Spleen (tissue), 11 donors: ENCODE measurements at regions not wholly inside any gene's neighbourhood (a gene's known extent, or its start where the extent isn't known, plus 50 kb on each side); places are given as distances from the start of the nearest gene placed in this dataset.

Experiments
- DNase-seq: peaks from one replicate; pipeline ENCODE4 v3.0.0-alpha.2; 2020
- H3K27ac ChIP-seq, 8 donors: fragments of 200-600 bp; sonication (generic) in 7 of 8; 1 replicate in 4 of 8; 2 replicates in 4 of 8; pipeline versions ENCODE4 v1.5.0 to v1.8.0; 2016 to 2021; ENCODE audit warnings: inconsistent platforms in 4 of 8, mild to moderate bottlenecking in 4 of 8, moderate library complexity in 1 of 8
- H3K27me3 ChIP-seq, 7 donors: fragments of 200-600 bp; sonication (generic) in 6 of 7; replicated peaks in 1 of 7; 1 replicate in 4 of 7; 2 replicates in 3 of 7; pipeline versions ENCODE4 v1.5.0 to v1.8.0; 2016 to 2021; ENCODE audit warnings: inconsistent platforms in 3 of 7, mild to moderate bottlenecking in 1 of 7
- H3K36me3 ChIP-seq, 6 donors: fragments of 200-600 bp; sonication (generic) in 5 of 6; 1 replicate in 4 of 6; 2 replicates in 2 of 6; pipeline versions ENCODE4 v1.5.0 to v1.8.0; 2016 to 2021; ENCODE audit warnings: inconsistent platforms in 2 of 6
- H3K4me1 ChIP-seq, 6 donors: fragments of 200-600 bp; sonication (generic) in 5 of 6; 1 replicate in 3 of 6; 2 replicates in 3 of 6; pipeline versions ENCODE4 v1.5.0 to v1.8.0; 2016 to 2021; ENCODE audit warnings: inconsistent platforms in 3 of 6
- H3K4me3 ChIP-seq, 8 donors: fragments of 200-600 bp; sonication (generic) in 7 of 8; 1 replicate in 4 of 8; 2 replicates in 4 of 8; pipeline versions ENCODE4 v1.5.0 to v1.8.0; 2016 to 2021; ENCODE audit warnings: inconsistent platforms in 4 of 8, mild to moderate bottlenecking in 4 of 8, moderate library complexity in 2 of 8
- H3K9me3 ChIP-seq, 8 donors: fragments of 200-600 bp; sonication (generic) in 7 of 8; 1 replicate in 4 of 8; 2 replicates in 4 of 8; pipeline versions ENCODE4 v1.5.0 to v1.8.0; 2016 to 2021; ENCODE audit warnings: inconsistent platforms in 4 of 8
- CTCF ChIP-seq, 11 experiments: fragments of 200-600 bp in 7 of 11; fragments of 450-650 bp in 4 of 11; sonication (generic) in 4 of 11; IDR thresholded peaks in 8 of 11; conservative IDR thresholded peaks in 3 of 11; 1 replicate in 7 of 11; 2 replicates in 4 of 11; pipeline versions ENCODE4 v1.4.0 to v1.8.0; 2016 to 2021; ENCODE audit warnings: antibody characterized with exemption in 11 of 11, inconsistent platforms in 4 of 11, mild to moderate bottlenecking in 1 of 11
- POLR2A ChIP-seq, 3 donors: fragments of 450-650 bp; IDR thresholded peaks; one replicate each; pipeline ENCODE4 v1.5.1; 2017; ENCODE audit warnings: antibody characterized with exemption in 3 of 3, mild to moderate bottlenecking in 1 of 3
- POLR2AphosphoS5 ChIP-seq, 3 donors: sonication (generic); formaldehyde crosslinking; IDR thresholded peaks; one replicate each; pipeline ENCODE4 v1.5.1; 2017; ENCODE audit warnings: antibody characterized with exemption in 3 of 3
- WGBS, 5 donors: extraction: QIAGEN DNeasy Blood & Tissue Kit in 3 of 5; methylation state at CpG; one replicate each; pipeline versions ENCODE4 v1.1.5 to v1.1.7; 2013 to 2018; 5-methylcytosine and 5-hydroxymethylcytosine counted together
- intact Hi-C: fragments of 100-400 bp; cut with DNase I; formaldehyde crosslinking; loops from one replicate; pipeline ENCODE4 v1.15.0; 2023; ENCODE audit warnings: low total_unique reads
- donor health status: healthy with polysubstance abuse.
- donor health status: DM: no; HTN: no; CAD: no; lungs with moderate emphysema.
- donor health status: DM: no; HTN: no; CAD: no.
- donor health status: Bipolar disorder and iron deficiency.
- donor health status: healthy.
- donor health status: DM: no; HTN: no; CAD: no.
- donor health status: DM: yes; HTN: yes; CAD: no.

DNA sequence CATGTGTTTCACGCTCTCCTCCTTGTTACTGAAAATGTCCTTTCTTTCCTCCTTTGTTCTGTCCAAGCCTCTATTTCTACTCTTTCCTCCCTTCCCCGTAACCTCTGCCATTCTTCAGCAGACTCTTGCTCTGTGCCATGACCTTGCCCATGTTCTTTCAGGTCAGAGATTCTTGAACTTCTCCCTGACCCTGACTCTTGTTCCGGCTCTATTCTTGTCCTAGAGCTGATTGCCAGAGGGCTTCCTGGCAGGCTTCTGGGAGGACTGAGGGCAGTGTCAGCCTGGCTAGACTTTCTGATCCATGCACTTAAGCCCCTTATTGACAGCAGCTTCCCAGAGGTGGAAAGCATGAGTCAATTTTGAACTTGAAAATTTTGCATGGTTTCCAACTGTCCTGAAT, 174.2 kb downstream of the TMEM161B start:
- H3K27me3 ChIP-seq = no peaks in the 10 kb centered on the region
- peaks cover 0 to 6% (median 0%) of the 10 kb centered on the region in 6 donors for H3K4me1 ChIP-seq
- H3K36me3 ChIP-seq = no peaks in the 10 kb centered on the region
- intact Hi-C loops = no loop called here
- H3K4me3 ChIP-seq = no peak overlapping the region
- 49 to 68% (median 58%) methylated on average over 3 of the region's 3 CpGs for WGBS, 5 donors
- TF ChIP-seq CTCF (IDR thresholded peaks at IDR 0.05 in 8 of 11, conservative IDR thresholded peaks at IDR 0.05 in 3 of 11) = no peak
- no peak for TF ChIP-seq POLR2AphosphoS5 (IDR thresholded peaks at IDR 0.05)
- no peak overlapping the region for H3K27ac ChIP-seq
- no peaks in the 10 kb centered on the region for H3K9me3 ChIP-seq
- DNase-seq = no peak

- Histone ChIP-seq H3K4me1 (peaks cover 0 to 6% (median 0%) of the 10 kb centered on the region in 6 donors), H3K36me3 (no peaks in the 10 kb centered on the region), H3K27ac (no peak overlapping the region), H3K9me3 (no peaks in the 10 kb centered on the region), H3K4me3 (no peak overlapping the region), H3K27me3 (no peaks in the 10 kb centered on the region)
- no peak for TF ChIP-seq POLR2A (IDR thresholded peaks at IDR 0.05)
- no peak for TF ChIP-seq POLR2AphosphoS5 (IDR thresholded peaks at IDR 0.05)
- no peak for TF ChIP-seq CTCF (IDR thresholded peaks at IDR 0.05 in 8 of 11, conservative IDR thresholded peaks at IDR 0.05 in 3 of 11)
- intact Hi-C loops = no loop called here
- 61 to 79% (median 72%) methylated on average over 3 of the region's 3 CpGs for WGBS, 5 donors
- no peak for DNase-seq
Measured at GRCh38 chr5:88093765-88094164, 174.9 kb downstream of the TMEM161B start.

DNA sequence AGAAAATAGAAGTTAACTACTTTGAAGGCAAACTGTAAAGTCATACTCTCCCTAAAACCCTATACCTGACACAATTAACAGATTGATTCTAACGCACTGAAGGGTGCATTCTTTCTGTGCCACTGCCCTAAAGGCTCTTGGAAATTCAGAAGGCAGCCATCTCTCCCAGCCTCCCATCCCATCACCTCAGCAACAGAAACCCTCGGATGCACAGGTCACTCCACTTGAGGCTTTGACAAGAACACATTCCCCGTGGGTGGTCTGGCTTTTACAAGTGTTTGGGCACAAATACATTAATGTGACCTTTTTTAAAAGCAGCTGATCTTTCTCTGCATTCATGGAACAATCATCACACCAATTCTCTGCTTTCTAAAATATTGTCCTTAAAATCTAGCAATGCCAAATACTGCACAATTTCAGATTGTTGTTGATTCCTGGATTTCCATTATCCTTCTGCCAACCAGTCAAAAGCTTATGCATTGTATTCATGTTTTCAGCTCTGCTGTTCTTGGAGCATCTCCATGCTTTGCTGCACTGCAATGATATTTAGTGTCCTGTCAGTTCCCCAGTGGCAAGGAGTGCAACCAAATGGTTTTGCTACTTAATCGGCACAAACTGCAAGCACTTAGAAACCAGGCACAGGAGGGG, 175.6 kb downstream of the TMEM161B start:
- no peak for TF ChIP-seq POLR2AphosphoS5 (IDR thresholded peaks at IDR 0.05)
- TF ChIP-seq POLR2A (IDR thresholded peaks at IDR 0.05) = no peak
- TF ChIP-seq CTCF (IDR thresholded peaks at IDR 0.05 in 8 of 11, conservative IDR thresholded peaks at IDR 0.05 in 3 of 11) = no peak
- Histone ChIP-seq H3K27ac (no peak overlapping the region), H3K9me3 (no peaks in the 10 kb centered on the region), H3K36me3 (no peaks in the 10 kb centered on the region), H3K4me3 (no peak overlapping the region), H3K27me3 (no peaks in the 10 kb centered on the region), H3K4me1 (peaks cover 0 to 6% (median 0%) of the 10 kb centered on the region in 6 donors)
- DNase-seq = no peak
- intact Hi-C loops = no loop called here
- WGBS, 5 donors = 49 to 58% (median 53%) methylated on average over 4 of the region's 4 CpGs

- no peaks in the 10 kb centered on the region for H3K27me3 ChIP-seq
- no peaks in the 10 kb centered on the region for H3K9me3 ChIP-seq
- no peak for DNase-seq
- intact Hi-C loops = no loop called here
- peaks cover 0 to 6% (median 0%) of the 10 kb centered on the region in 6 donors for H3K4me1 ChIP-seq
- 47 to 76% (median 67%) methylated on average over 1 of the region's 1 CpG for WGBS, 5 donors
- H3K27ac ChIP-seq = no peak overlapping the region
- H3K4me3 ChIP-seq = no peak overlapping the region
- TF ChIP-seq POLR2AphosphoS5 (IDR thresholded peaks at IDR 0.05) = no peak
- TF ChIP-seq POLR2A (IDR thresholded peaks at IDR 0.05) = no peak
- no peak for TF ChIP-seq CTCF (IDR thresholded peaks at IDR 0.05 in 8 of 11, conservative IDR thresholded peaks at IDR 0.05 in 3 of 11)
- no peaks in the 10 kb centered on the region for H3K36me3 ChIP-seq
Measured at GRCh38 chr5:88092358-88092757, 176.3 kb downstream of the TMEM161B start.
